ENCODE measurements at regions not wholly inside any gene's neighbourhood (a gene's known extent, or its start where the extent isn't known, plus 50 kb on each side); places are given as distances from the start of the nearest gene placed in this dataset.

DNA sequence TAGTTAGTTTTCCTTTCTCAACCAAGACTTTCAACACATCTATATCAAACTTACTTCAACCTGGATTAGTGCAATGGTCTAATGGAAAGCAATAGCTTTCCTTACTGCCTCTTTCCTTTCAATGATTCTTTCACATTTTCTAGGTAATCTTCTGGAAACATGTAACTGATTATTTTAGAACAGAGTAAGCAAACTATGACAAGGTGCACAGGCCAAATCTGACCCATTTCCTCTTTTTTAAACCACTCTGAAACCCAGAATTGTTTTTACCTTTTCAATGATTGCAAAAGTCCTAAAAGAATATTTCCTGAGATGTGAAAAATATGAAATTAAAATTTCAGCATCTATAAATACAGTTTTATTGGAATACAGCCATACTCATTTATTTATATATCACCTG is 81.6 kb upstream of the TMTC2 start:
- Mint-ChIP-seq H3K27ac (ENCODE audit: unreplicated experiment) (no peak overlapping the region), H3K4me3 (no peak overlapping the region), H3K36me3 (ENCODE audit: low read depth) (no peaks in the 10 kb centered on the region), H3K4me1 (no peaks in the 10 kb centered on the region), H3K9me3 (peaks cover 3% of the 10 kb centered on the region), H3K27me3 (ENCODE audit: low read depth) (peaks cover 3% of the 10 kb centered on the region)
- TF ChIP-seq, protein P1, sequence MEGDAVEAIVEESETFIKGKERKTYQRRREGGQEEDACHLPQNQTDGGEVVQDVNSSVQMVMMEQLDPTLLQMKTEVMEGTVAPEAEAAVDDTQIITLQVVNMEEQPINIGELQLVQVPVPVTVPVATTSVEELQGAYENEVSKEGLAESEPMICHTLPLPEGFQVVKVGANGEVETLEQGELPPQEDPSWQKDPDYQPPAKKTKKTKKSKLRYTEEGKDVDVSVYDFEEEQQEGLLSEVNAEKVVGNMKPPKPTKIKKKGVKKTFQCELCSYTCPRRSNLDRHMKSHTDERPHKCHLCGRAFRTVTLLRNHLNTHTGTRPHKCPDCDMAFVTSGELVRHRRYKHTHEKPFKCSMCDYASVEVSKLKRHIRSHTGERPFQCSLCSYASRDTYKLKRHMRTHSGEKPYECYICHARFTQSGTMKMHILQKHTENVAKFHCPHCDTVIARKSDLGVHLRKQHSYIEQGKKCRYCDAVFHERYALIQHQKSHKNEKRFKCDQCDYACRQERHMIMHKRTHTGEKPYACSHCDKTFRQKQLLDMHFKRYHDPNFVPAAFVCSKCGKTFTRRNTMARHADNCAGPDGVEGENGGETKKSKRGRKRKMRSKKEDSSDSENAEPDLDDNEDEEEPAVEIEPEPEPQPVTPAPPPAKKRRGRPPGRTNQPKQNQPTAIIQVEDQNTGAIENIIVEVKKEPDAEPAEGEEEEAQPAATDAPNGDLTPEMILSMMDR (conservative IDR thresholded peaks at IDR 0.05): no peak
- DNase-seq (ENCODE audit: low read depth, low spot score): no peak

DNA sequence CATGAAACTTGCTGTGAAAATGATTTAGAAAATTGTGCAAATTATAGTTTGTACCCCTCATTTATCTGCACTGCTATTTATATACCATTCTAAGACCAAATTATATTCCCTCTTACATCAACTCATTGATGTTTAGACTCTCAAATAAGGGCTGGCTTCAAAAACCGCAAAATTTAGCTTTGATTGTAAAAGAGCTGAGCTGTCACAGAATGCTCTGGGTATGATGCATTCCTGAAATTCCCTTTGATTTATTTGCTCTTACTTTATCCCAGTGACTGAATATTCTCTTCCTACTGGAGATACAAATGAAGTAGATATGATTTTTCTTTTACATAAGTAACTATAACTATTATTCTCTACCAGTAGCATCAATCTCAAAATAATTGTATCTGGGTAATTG is 78.0 kb upstream of the TMTC2 start:
- no peaks in the 10 kb centered on the region for H3K27me3 Mint-ChIP-seq (ENCODE audit: low read depth)
- no peaks in the 10 kb centered on the region for H3K4me1 Mint-ChIP-seq
- peaks cover 3% of the 10 kb centered on the region for H3K9me3 Mint-ChIP-seq
- TF ChIP-seq, protein P1 (conservative IDR thresholded peaks at IDR 0.05): no peak
- no peak overlapping the region for H3K4me3 Mint-ChIP-seq
- DNase-seq (ENCODE audit: low read depth, low spot score): no peak
- no peaks in the 10 kb centered on the region for H3K36me3 Mint-ChIP-seq (ENCODE audit: low read depth)
- H3K27ac Mint-ChIP-seq (ENCODE audit: unreplicated experiment): no peak overlapping the region

- no peak for DNase-seq (ENCODE audit: low read depth, low spot score)
- no peak overlapping the region for H3K27ac Mint-ChIP-seq (ENCODE audit: unreplicated experiment)
- peaks cover 3% of the 10 kb centered on the region for H3K9me3 Mint-ChIP-seq
- no peaks in the 10 kb centered on the region for H3K36me3 Mint-ChIP-seq (ENCODE audit: low read depth)
- H3K4me1 Mint-ChIP-seq: no peaks in the 10 kb centered on the region
- H3K27me3 Mint-ChIP-seq (ENCODE audit: low read depth): no peaks in the 10 kb centered on the region
- TF ChIP-seq, protein P1 (conservative IDR thresholded peaks at IDR 0.05): no peak
- no peak overlapping the region for H3K4me3 Mint-ChIP-seq
These were observed 77.3 kb upstream of the TMTC2 start for GRCh38 chr12:82609234-82609914.

DNA sequence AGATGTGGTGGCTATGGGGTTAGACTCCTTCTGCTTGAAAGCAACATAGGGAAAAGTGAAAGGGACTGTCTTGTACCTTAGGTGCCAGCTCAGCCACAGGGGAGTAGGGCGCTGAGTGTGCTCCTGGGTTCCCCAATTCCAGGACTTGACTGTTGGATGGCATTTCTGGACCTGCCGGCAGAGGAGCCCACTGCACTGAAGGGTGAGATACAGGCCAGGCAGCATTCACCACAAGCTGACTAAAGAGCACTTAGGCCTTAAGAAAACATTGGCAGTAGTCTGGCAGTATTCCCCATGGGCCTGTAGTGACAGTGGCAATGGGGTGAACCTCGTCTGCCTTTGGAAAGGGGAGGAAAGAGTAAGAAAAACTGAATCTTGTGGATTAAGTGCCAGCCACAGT is 67.1 kb upstream of the TMTC2 start:
- peaks cover 3% of the 10 kb centered on the region for H3K27me3 Mint-ChIP-seq (ENCODE audit: low read depth)
- no peaks in the 10 kb centered on the region for H3K4me1 Mint-ChIP-seq
- no peaks in the 10 kb centered on the region for H3K36me3 Mint-ChIP-seq (ENCODE audit: low read depth)
- TF ChIP-seq, protein P1 (conservative IDR thresholded peaks at IDR 0.05): no peak
- H3K27ac Mint-ChIP-seq (ENCODE audit: unreplicated experiment): no peak overlapping the region
- DNase-seq (ENCODE audit: low read depth, low spot score): no peak
- H3K4me3 Mint-ChIP-seq: no peak overlapping the region
- peaks cover 2% of the 10 kb centered on the region for H3K9me3 Mint-ChIP-seq

DNA sequence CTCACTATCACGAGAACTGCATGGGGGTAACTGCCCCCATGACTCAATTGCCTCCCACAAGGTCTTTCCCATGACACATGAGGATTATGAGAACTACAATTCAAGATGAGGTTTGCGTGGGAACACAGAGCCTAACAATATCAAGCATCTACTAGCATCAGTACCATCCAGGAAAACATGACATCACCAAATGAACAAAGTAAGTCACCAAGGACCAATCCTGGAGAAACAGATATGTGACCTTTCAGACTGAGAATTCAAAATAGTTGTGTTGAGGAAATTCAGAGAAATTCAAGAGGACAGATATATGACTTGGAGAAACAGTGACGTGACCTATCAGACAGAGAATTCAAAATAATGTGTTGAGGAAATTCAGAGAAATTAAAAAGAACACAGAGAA is 65.8 kb upstream of the TMTC2 start:
- Mint-ChIP-seq H3K27ac (ENCODE audit: unreplicated experiment) (no peak overlapping the region), H3K9me3 (peaks cover 2% of the 10 kb centered on the region), H3K4me3 (no peak overlapping the region), H3K27me3 (ENCODE audit: low read depth) (no peaks in the 10 kb centered on the region), H3K4me1 (no peaks in the 10 kb centered on the region), H3K36me3 (ENCODE audit: low read depth) (no peaks in the 10 kb centered on the region)
- TF ChIP-seq, protein P1 (conservative IDR thresholded peaks at IDR 0.05): no peak
- no peak for DNase-seq (ENCODE audit: low read depth, low spot score)
